Osteocyte (in vitro differentiated cells): ENCODE measurements at regions not wholly inside any gene's neighbourhood (a gene's known extent, or its start where the extent isn't known, plus 50 kb on each side); places are given as distances from the start of the nearest gene placed in this dataset.

Experiments used
- DNase-seq: peaks from one replicate; pipeline ENCODE4 v3.0.0; 2021; ENCODE audit warnings: mixed read lengths; ENCODE audit not compliant: unreplicated experiment; ENCODE audit errors: extremely low spot score
- H3K27ac Mint-ChIP-seq: one replicate; pipeline ENCODE4 v1.8.0; 2021; ENCODE audit warnings: mild to moderate bottlenecking, mixed read lengths; ENCODE audit not compliant: unreplicated experiment
- H3K27me3 Mint-ChIP-seq: one replicate; pipeline ENCODE4 v1.8.0; 2021; ENCODE audit warnings: mixed read lengths; ENCODE audit not compliant: unreplicated experiment
- H3K36me3 Mint-ChIP-seq: one replicate; pipeline ENCODE4 v1.8.0; 2021; ENCODE audit warnings: mixed read lengths; ENCODE audit not compliant: unreplicated experiment
- H3K4me1 Mint-ChIP-seq: one replicate; pipeline ENCODE4 v1.8.0; 2021; ENCODE audit warnings: mixed read lengths; ENCODE audit not compliant: unreplicated experiment
- H3K4me3 Mint-ChIP-seq: one replicate; pipeline ENCODE4 v1.8.0; 2021; ENCODE audit warnings: mild to moderate bottlenecking, moderate library complexity, mixed read lengths; ENCODE audit not compliant: unreplicated experiment
- H3K9me3 Mint-ChIP-seq: one replicate; pipeline ENCODE4 v1.8.0; 2021; ENCODE audit warnings: mixed read lengths; ENCODE audit not compliant: unreplicated experiment
- TF ChIP-seq, protein P1 (sequence below): fragments of 200-600 bp; sonication (generic); IDR thresholded peaks from 2 replicates; pipeline ENCODE4 v1.5.0; 2021; ENCODE audit warnings: antibody characterized with exemption, mild to moderate bottlenecking, moderate library complexity

DNA sequence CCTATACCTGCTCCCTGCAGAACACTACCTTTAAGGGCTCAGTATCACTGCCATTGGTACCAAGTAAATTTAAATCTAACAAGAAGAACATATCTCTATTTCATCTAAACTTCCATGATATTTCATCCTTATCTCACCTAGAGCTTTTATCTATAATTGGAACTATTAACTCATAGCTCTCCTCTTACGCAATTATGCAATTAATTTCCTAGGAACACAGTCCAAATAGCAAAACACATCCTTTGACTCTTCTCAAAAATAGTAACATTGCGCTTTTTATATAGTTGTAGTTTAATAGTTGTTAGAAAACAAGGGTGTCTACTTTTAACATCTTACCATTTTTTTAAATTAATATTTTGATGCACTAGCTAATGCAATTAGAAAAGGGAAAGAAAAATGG, 986.8 kb upstream of the SLC35B3 start:
- no peak for DNase-seq
- H3K9me3 Mint-ChIP-seq, result no peaks in the 10 kb centered on the region
- no peaks in the 10 kb centered on the region for H3K27me3 Mint-ChIP-seq
- no peaks in the 10 kb centered on the region for H3K36me3 Mint-ChIP-seq
- H3K27ac Mint-ChIP-seq, result no peak overlapping the region
- TF ChIP-seq, protein P1, sequence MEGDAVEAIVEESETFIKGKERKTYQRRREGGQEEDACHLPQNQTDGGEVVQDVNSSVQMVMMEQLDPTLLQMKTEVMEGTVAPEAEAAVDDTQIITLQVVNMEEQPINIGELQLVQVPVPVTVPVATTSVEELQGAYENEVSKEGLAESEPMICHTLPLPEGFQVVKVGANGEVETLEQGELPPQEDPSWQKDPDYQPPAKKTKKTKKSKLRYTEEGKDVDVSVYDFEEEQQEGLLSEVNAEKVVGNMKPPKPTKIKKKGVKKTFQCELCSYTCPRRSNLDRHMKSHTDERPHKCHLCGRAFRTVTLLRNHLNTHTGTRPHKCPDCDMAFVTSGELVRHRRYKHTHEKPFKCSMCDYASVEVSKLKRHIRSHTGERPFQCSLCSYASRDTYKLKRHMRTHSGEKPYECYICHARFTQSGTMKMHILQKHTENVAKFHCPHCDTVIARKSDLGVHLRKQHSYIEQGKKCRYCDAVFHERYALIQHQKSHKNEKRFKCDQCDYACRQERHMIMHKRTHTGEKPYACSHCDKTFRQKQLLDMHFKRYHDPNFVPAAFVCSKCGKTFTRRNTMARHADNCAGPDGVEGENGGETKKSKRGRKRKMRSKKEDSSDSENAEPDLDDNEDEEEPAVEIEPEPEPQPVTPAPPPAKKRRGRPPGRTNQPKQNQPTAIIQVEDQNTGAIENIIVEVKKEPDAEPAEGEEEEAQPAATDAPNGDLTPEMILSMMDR, result no peak
- H3K4me1 Mint-ChIP-seq, result no peaks in the 10 kb centered on the region
- H3K4me3 Mint-ChIP-seq, result no peak overlapping the region

DNA sequence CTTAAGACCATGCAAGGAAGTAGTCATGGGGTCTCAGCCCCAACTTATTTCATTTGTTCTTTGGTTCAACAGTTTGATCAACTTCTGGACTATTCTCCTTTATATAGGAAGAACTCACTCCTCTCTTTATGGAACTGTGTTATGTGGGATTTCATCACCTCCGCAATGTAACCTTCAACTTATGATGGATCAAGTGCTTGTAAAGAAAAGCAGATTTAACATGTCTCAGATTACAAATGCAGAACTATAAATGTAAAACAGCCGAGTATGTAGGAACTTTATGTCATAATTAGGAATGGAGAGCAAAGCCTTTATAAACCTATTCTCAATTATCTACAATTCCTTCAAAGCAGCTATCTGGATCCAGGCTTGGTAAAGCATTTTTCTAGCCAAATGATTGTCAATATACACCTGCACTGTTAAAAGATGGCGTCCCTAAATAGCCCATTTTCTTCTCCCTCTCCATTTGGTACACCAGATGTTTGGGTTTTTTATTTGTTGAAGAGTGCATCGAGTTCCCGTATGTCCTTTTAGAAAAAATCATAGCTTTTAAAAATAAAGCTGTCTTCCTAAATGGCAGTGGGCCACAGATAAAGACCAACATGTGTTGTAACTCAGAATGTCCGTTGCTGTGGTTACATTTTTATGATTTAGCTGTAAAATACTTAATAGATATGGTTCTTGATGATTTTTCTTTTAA, 985.1 kb upstream of the SLC35B3 start:
- H3K9me3 Mint-ChIP-seq, result no peaks in the 10 kb centered on the region
- H3K27ac Mint-ChIP-seq, result no peak overlapping the region
- no peaks in the 10 kb centered on the region for H3K4me1 Mint-ChIP-seq
- no peak for DNase-seq
- no peaks in the 10 kb centered on the region for H3K36me3 Mint-ChIP-seq
- no peaks in the 10 kb centered on the region for H3K27me3 Mint-ChIP-seq
- H3K4me3 Mint-ChIP-seq, result no peak overlapping the region
- TF ChIP-seq, protein P1, result no peak

DNA sequence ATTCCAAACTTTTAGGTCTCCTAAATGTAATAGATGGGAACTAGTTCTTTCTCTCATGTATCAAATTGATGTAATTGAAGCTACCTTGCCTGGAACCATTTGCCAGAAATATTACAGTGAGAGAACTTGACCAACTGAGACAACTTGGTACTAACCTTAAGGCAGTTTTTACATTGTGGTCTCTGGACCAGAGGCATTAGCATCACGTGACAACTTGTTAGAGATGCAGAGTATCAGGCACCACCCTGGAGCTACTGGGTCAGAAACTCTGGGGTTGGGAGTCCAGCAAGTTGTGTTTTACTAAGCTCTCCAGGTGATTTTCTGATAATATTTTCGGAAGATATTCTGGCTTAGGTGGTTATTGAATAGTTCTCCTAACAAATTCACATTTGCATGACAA, 982.1 kb upstream of the SLC35B3 start:
- no peaks in the 10 kb centered on the region for H3K27me3 Mint-ChIP-seq
- no peaks in the 10 kb centered on the region for H3K36me3 Mint-ChIP-seq
- H3K9me3 Mint-ChIP-seq, result no peaks in the 10 kb centered on the region
- TF ChIP-seq, protein P1, result no peak
- H3K27ac Mint-ChIP-seq, result no peak overlapping the region
- no peak for DNase-seq
- H3K4me1 Mint-ChIP-seq, result no peaks in the 10 kb centered on the region
- no peak overlapping the region for H3K4me3 Mint-ChIP-seq

DNA sequence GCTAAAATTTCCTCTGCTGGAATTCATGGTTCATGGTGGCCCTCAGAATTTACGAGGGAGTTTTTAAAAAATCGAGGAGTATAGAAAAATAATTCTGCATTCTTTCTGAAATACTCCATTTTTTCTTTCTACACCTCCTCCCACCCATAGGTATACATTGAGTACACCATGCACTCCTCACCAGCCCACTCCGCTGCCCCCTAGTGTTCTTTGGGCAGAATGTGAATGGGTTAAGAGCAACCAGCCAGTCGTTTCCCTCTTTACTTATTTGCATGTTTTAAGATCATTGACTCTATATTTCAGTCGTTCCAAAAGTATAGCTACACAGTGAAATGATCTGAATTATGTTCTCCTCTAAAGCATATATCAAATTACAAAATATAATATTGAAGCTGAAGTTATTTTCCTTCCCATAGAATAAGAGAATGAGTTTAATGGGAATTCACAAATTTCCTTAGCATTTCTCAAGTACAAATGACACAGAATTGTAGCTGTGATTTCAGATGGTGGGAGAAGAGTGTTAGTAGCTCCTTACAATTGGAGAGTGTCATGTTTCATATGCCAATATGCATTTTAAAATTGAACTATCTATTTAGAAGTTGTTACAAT, 977.7 kb upstream of the SLC35B3 start:
- DNase-seq, result no peak
- no peaks in the 10 kb centered on the region for H3K36me3 Mint-ChIP-seq
- TF ChIP-seq, protein P1, result peak; percentile 55
- no peaks in the 10 kb centered on the region for H3K4me1 Mint-ChIP-seq
- H3K9me3 Mint-ChIP-seq, result no peaks in the 10 kb centered on the region
- no peaks in the 10 kb centered on the region for H3K27me3 Mint-ChIP-seq
- H3K27ac Mint-ChIP-seq, result no peak overlapping the region
- no peak overlapping the region for H3K4me3 Mint-ChIP-seq

DNA sequence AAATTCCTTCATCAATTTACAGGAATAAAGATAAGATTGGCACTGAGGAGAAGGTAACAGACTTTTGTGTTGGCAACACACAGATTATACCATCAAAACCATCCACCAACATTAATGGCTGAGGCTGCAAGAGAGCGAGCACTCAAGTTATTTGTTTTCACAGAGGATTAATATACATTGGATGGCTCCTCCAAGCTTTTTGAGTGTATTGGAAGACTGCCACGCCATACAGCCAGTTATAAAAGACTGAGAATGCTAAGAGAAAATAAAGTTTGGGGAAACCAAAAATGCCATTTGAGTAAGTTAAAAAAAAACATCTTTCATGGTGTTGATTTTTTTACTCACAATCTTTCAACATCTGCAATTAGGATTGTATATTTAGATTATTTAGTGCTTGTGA, 973.8 kb upstream of the SLC35B3 start:
- H3K9me3 Mint-ChIP-seq, result peaks cover 3% of the 10 kb centered on the region
- TF ChIP-seq, protein P1, result no peak
- no peaks in the 10 kb centered on the region for H3K27me3 Mint-ChIP-seq
- no peaks in the 10 kb centered on the region for H3K36me3 Mint-ChIP-seq
- DNase-seq, result no peak
- no peak overlapping the region for H3K4me3 Mint-ChIP-seq
- H3K27ac Mint-ChIP-seq, result no peak overlapping the region
- peaks cover 9% of the 10 kb centered on the region for H3K4me1 Mint-ChIP-seq
